Stimulated activated CD4-positive, alpha-beta T cell treated with anti-CD3 and anti-CD28 coated beads, TNF-alpha, amount 100 ng/mL, for 4 hours (primary cell): ENCODE measurements at regions not wholly inside any gene's neighbourhood (a gene's known extent, or its start where the extent isn't known, plus 50 kb on each side); places are given as distances from the start of the nearest gene placed in this dataset.

Source experiments
- DNase-seq, 3 experiments: peaks; one replicate each; pipeline ENCODE4 v3.0.0-alpha.2; 2020; ENCODE audit warnings: low read depth in 3 of 3

DNA sequence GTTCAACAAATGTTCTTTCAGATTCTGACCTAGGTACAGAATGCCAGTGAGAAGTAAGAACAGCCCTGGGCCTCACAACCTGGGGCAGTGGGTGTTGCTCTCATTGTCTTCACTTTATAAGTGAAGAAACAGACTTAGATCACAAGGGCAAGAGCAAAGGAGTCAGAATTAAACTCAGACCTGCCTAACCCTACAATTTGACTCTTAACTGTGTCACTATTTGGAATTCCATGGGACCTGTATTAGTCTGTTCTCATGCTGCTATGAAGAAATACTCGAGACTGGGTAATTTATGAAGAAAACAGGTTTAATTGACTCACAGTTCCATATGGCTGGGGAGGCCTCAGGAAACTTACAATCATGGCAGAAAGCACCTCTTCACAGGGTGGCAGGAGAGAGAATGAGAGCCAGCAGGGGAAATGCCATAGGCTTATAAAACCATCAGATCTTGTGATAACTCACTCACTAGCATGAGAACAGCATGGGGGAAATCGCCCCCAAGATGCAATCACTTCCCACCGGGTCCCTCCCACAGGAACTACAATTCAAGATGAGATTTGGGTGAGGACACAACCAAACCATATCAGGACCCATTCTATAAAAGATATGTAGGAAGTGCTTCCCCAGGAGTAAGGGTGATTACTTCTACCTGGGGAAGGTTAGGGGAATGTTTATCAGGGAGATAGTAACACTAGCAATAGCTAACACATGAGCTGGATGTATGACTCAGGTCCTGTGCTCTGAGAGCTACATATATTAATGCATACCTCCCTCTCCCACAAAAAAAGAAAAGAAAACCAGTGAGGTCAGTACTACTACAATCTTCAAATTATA is 270.1 kb downstream of the SOX9 start:
- DNase-seq, result no peak

DNA sequence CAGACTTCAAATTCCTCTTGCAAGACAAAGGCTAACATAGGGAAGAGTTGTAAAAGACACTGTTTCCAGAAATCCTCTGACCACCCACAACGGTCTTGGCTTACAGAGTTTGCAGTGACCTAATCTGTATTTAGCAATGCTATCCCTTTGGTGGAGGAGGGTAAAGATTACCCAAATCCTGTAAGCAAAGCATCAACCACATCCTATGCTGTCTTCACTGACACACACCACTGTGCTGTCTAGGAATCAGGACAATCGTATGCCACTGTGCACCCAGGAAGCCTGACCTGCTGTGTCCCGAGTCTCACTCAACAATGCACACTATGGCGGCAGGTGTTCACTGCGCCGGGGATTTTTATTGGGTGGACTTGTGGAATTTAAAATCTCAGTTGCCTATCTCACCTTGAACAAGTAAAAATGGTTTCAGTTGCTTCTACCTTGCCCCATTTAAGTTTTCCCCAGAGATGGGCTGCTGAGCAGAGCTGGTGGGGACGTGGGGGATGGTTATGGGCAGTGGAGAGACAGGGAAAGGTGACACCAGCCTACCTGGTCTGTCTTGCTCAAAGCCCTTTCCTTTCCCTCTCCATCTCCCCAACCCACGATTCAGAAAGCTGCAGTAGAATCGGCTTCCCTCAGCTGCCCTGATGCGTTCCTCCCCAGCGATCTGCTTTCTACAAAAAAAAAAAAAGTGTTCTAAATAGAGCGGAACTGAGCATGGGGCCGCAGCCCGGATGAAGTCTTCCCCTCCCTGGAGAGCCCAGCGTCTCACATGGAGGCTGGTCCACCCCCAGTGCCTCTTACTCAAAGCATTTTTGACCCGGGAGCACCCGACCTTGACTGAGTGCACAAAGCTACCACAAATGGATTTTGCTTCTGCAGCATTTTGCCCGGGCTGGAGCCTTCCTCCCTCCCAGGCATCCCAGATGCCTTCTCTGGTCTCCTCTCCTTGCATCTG is 271.5 kb downstream of the SOX9 start:
- no peak for DNase-seq

DNA sequence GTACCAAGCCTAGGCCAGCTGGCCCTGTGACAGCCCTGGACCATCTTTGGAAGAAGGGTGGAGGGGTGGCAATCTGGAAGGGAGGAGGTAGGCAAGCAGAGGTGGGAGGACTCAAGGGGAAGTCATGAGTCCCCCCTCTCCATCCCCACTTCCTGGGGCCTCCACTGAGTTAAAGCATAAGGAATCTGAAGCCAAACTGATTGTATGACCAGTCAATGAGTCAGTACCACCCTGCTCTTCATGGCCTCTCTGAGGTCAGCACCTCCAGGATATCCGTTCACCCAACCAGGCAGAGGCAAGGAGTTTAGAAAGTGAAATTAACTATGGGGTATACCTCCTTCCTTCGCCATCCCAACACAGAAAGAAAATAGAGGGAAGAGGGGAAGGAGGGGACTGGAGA is 272.7 kb downstream of the SOX9 start:
- DNase-seq, result no peak

DNA sequence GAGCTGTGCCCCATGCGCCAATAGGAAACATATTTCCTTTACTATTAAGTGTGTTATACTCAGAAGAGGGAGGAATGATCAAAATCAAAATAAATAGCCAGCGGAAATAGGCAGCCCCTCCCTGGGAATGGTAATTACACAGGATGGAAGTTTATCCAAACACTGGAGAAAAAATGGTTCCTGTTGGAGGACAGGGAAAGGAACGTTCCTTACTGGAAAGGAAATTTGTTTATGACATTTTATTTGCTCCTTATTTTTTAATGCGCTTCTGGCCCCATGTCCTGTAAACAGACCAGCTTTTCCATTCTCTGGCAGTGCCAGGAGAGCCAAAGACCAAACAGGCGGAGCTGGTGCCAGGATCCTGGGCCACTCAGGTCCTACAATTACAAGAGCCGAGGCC is 273.7 kb downstream of the SOX9 start:
- no peak for DNase-seq

DNA sequence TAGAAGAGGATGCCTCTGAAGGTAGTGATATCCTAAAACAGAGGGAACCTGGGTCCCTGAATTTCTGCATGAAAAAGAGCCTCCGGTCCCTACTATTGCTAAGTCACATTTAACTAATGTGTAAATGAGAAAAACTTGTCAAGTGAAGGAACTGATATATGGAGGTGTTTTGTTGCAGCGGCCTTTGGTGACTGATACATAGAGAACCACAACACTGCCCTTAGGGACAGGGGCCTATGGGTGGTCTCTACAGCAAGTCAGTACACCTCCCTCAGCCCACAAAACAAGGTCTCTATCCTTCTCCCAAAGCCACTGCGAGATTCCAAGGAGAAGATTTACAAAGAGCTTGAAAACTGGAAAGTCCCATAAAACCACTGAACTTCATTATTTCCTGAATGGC is 275.3 kb downstream of the SOX9 start:
- DNase-seq, result no peak

DNA sequence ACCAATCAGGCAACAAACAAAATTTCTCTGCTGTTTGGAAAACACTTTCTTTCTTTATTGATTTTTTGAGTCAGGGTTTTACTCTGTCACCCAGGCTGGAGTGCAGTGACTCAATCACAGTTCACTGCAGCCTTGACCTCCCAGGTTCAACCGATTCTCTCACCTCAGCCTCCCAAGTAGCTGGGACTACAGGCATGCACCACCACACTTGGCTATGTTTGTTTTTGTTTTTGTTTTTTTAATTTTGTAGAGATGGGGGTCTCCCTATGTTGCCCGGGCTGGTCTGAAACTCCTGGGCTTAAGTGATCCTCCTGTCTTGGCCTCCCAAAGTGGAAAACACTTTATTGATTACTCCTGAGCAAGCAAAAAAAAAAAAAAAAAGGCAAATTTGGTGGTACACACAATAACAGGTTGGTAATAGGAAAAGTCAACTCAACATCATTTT is 276.4 kb downstream of the SOX9 start:
- DNase-seq, result no peak

DNA sequence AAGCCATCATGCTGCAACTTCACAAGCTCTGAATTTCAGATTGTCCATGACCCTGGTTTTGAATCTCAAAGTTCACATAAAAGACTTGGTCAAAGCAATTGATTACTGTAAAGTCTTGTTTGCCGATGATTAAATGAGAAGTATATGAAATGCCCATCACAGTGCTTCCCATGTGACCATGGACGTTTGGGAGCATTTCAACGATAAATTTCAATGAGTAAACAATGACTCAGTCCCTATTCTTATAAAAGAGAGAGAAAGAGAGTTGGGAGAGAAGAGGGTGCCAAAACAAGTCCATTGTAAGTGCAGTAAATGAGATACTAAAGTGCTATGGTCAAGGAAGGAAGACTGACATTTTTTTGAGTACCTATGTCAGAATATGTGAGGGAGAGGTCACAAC is 276.9 kb downstream of the SOX9 start:
- no peak for DNase-seq

DNA sequence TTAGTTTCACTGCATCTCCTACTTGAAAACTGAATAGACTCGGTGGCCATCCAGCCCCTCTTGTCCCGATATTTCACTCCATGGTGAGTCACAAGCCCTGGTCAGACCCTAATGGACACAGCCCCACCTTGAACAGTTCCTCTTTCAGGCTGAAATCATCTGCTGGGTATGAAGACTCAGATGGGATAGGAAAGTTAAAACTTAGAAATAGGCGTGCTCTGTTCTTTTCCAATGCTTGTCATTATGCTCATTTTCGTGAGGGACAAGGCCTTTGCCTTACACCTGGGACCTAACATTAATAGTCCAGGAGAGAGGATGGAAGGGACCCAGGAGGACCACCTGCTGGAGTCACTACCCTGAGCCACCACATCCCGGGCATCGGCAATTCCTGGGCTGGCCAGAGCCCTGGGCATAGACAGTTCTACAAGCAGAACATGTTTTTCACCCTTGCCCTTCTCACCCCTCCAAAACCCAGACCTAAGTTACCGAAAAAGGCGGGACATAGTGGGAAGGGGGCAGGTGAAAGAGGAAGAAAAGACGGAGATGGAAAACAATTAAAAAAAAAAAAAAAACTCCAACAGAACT is 278.3 kb downstream of the SOX9 start:
- DNase-seq, result no peak

DNA sequence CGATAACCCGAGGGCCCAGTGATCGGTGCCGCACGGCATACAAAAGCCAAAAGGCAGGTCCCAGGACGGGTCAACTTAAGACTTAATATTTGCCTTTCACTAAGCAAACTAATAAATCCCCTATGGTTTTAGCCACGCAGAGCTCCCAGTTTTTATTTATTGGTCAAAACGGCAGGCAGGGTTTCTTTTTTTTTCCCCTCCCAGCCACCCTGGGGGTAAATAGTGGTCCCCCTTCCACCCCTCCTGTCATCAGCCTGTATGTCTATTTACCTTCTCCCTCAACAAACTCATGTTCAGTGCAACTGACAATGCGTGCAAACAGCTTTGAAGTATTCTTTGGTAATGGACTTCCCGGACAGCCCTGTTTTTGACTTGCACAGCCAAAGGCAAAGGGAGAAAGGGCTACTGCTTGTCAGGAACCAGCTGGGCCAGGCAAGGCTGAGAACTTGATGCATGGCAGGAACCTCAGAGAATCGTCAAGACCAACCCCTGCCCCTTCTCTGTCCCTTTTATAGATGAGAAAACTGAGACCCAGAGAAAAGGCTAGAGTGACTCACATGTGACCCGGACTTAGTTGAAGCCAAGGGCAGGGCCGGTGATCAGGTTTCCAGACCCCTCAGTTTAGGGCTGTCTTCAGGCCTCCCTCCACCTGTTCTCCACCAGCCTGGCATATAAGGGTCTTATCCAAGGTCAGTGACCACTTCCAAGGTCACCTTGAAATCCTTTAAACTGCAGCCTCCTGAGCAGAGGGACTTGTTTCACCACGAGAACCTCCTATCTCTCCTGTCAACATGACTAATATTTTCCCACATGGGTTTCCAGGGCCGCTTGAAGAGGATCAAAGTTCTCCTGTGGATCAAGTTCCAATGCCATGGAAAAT is 279.0 kb downstream of the SOX9 start:
- DNase-seq, result no peak

DNA sequence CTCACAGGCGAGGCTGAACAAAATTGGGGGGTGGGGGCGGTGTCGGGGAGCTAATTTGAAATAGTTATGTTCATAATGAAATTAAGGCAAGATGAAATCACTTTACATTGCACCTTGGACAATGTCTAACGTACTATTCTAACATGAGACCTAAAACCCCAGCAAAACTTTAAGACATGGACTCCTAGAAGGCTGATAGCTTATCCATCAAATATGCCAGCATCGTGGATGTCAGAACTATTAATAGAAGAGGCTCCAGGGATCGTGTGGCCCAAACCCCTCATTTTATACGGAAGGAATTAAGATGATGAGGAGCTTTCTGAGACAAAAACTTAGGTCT is 279.6 kb downstream of the SOX9 start:
- no peak for DNase-seq

DNA sequence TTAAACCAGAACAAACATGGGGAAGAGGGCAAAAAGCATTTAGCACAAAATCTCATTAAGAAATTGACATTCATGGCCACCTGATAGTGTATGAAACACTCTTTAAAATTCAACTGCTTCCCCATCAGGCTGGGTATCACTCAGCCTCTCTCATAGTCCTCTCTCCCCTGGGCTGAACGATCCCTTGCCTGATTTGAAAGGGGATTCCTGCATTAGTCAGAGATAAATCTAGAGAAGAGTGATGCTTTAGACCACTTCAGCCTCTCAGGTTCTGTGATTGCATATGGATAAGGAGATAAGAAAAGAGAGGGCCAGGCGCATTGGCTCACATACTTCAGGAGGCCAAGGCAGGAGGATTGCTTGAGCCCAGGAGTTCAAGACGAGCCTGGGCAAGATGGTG is 280.0 kb downstream of the SOX9 start:
- no peak for DNase-seq

DNA sequence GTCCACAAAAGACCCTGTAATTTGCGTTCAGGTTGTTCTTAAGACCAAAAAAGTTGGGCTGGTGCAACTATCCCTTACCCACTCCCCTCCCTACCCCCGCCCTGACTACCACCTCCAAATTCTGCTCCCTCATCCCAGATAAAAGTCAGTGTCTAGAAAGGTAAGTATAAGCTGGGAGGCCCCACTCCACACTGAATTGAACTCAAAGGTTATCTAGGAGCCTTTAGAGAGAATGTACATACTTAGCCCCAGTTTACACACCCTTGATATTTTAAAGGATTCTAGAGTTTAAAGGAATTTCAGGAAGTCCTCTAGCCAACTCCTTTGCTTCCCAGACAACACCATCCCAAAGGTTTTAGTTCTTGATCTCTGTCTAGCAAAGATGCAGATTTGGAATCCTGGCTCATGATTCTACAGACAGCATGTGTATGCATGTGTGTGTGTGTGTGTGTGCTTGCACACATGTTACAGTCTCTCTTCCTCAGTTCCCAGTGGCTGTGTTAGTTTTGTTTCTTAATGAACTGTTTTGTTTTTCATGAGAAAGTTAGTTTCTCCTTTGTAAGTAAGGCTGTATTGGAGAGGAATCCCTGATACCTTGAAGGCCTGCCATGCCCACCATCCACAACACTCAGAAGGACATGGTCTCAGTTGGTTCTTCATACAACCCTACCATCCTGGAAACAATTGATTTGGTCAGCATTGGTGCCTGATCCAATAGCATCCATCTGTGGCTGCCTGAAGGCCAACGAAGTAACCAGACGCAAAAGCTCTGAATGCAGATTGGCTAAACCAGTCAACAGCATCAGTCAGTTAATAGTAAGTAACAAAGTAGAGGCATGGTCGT is 281.3 kb downstream of the SOX9 start:
- DNase-seq, result no peak

DNA sequence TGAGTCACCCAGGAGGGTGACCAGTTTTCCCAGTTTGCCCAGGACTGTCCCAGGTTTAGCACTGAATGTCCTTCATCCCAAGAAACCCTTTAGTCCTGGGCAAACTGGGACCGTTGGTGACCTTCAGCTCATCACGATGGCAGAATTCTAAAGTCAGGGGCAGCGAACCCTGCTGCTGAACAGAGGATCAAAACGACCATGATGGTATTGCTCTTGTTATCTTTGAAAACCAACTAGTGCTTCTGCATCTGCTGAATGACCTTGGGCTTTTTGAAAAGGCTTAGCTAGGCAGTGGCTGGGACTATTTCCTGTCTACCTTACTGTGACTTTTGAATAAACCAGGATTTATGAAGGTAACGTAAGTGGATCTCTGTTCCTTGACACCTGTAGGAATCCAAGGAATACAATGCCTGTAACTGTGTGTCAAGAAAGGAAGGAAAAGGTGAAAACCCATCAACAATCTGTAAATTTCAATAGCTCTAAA is 281.9 kb downstream of the SOX9 start:
- DNase-seq, result no peak

DNA sequence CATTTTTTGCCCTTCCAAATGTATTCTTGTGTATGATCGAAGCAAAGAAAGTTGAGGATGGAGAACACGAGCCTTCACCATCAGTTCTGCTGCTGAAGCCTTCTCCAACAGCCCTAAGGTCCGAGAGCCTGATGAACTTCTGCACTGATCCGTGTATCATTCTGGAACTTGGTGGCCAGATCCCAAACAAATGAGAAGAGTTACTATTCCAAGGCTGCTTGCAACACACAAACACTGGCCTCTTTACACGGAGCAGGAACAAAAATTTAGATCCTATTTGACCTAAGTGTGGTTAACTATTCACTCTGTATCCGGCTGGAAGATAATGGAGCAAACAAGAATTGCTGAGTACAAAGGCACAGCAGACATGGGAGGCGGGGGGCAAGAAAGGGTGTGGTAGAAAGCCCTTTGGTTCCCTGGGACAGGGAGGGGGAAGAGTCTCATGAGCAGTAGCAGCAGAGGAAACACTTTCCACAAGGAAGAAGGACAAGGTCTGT is 282.9 kb downstream of the SOX9 start:
- no peak for DNase-seq

DNA sequence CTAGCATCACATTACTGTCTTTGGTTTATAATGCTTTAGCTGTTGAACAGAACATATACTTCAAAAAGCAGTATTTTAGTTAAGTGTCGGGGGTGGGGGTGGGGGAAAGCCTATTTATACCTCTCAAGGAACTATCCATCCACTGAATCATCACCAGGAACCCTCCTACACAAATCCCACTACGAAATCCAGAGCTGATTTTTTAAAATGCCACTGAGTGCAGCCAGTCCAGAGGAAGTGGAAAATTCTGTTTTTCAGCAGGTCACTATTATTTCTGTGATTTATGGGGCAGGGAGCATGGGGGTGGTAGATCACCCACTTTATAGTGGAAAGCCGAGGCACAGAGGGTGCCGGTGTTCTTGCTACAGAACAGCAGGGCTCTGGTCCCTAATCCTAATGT is 284.1 kb downstream of the SOX9 start:
- no peak for DNase-seq

DNA sequence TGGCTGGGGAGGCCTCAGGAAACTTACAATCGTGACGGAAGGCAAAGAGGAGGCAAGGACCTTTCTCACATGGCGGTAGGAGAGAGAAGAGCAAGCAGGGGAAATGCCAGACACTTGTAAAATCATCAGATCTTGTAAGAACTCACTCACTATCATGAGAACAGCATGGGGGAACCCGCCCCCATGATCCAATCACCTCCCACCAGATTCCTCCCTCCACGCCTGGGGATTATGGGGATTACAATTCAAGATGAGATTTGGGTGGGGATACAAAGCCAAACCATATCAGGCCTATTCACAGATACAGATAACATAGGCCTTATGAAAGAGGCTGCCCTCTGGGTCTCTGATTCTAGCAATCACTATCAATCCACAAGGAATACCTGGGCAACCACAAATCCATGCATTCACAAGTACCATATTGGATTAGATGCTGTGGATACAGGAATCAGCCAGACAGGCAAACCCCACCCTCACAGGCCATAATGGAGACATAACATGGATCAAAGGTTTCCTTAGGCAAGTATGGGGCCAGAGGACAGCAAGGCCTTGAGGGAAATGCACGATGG is 284.9 kb downstream of the SOX9 start:
- no peak for DNase-seq

DNA sequence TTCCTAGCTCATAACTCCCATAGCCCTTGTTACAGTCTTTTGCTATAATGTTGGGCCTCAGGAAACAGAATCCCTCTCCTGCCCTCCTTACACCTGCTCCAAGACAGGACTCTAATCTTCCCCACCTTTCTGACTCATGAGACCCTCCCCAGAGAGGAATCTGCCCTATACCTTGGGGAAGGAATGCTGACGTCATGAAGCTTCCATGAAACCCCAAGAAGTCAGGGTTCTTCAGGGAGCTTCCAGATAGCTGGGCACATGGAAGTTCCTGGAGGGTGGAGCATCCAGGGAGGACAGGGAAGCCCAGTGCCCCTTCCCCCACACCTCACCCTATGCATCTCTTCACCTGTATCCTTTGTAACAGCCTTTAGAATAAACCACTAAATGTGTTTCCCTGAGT is 285.7 kb downstream of the SOX9 start:
- no peak for DNase-seq

DNA sequence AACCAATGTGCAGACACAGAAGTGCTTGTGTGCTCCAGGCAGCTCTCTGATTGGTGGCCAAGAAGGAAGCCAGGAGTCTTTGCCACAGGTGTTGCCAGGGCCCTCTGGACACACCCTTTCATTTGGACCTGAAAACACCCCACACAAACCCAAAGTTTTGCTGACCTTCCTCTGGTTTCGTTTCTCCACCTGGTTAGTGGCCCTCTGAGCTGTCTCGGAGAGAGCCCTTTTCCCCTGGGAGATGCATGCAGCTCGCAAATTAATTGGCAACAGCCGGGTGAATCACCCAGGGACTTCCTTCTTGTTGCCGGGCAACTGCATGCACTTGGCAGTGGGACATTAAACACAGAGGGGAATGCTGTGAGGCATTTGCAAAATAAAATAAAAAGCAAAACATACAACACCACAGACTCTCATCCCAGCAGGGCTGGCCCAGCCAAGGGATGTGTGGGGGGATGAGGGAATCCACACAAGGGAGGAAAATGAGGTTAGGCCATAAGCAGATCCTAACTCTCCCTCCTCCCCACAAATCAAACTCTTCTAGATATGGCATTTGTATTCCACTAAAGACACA is 286.6 kb downstream of the SOX9 start:
- no peak for DNase-seq

DNA sequence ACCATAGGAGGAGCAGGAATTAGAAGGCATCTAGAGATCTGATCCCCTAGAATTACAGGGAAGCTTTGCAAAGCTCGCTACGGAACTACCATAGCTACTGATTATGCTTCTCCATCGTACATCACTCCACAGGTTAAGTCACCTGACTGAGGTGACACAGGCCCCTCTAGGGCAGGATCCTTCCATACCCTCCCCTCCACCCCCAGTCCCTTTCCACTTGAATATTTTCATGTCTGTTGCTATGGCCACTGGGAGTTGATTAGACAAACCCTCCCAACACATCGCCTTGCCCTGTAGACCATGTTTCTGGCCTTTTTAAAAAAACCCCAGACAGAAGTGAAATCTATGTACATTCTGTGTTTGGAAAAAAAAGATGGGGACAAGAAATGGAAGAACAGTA is 287.1 kb downstream of the SOX9 start:
- DNase-seq, result no peak

DNA sequence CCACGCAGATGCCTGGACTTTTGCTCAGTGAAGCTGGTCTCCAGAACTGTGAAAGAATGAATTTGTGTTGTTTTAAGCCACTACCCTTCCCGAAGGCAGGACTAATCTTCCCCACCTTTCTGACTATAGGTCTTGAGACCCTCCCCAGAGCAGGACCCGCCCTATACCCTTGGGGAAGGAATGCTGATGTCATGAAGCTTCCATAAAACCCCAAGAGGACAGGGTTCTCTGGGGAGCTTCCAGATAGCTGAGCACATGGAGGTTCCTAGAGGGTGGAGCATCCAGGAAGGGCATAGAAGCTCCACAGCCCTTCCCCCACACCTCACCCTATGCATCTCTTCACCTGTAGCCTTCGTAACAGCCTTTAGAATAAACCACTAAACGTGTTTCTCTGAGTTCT is 287.8 kb downstream of the SOX9 start:
- no peak for DNase-seq
